Muscle layer of duodenum (tissue), 2 donors: ENCODE measurements at regions not wholly inside any gene's neighbourhood (a gene's known extent, or its start where the extent isn't known, plus 50 kb on each side); places are given as distances from the start of the nearest gene placed in this dataset.

Source experiments
- H3K27ac ChIP-seq: one replicate; pipeline ENCODE4 v1.7.0; 2013; ENCODE audit warnings: mild to moderate bottlenecking, low read length
- H3K27me3 ChIP-seq: one replicate; pipeline ENCODE4 v1.7.0; 2013; ENCODE audit warnings: low read depth, mild to moderate bottlenecking, control low read depth, low read length
- H3K36me3 ChIP-seq, 2 donors: one replicate each; pipeline ENCODE4 v1.7.0; 2013; ENCODE audit warnings: low read length in 2 of 2, control low read depth in 1 of 2, mild to moderate bottlenecking in 1 of 2; ENCODE audit not compliant: insufficient read depth in 2 of 2, control insufficient read depth in 1 of 2
- H3K4me1 ChIP-seq, 2 donors: one replicate each; pipeline ENCODE4 v1.7.0; 2013; ENCODE audit warnings: low read length in 2 of 2, mild to moderate bottlenecking in 2 of 2, control low read depth in 1 of 2, moderate library complexity in 1 of 2; ENCODE audit not compliant: insufficient read depth in 2 of 2, control insufficient read depth in 1 of 2
- H3K4me3 ChIP-seq, 2 donors: one replicate each; pipeline ENCODE4 v1.7.0; 2013; ENCODE audit warnings: low read length in 2 of 2, low read depth in 1 of 2, mild to moderate bottlenecking in 1 of 2
- H3K9me3 ChIP-seq, 2 donors: one replicate each; pipeline ENCODE4 v1.7.0; 2013; ENCODE audit warnings: low read length in 2 of 2, control low read depth in 1 of 2, mild to moderate bottlenecking in 1 of 2; ENCODE audit not compliant: control insufficient read depth in 1 of 2
- donor health status: healthy.

- Histone ChIP-seq H3K27ac (no peak overlapping the region), H3K9me3 (no peaks in the 10 kb centered on the region)
These were observed 427.9 kb downstream of the TXNL1 start for GRCh38 chr18:56210520-56210919.

GRCh38 chr18:56207989-56208388 is 430.4 kb downstream of the TXNL1 start:
- no peak overlapping the region for H3K27ac ChIP-seq
- no peaks in the 10 kb centered on the region for H3K36me3 ChIP-seq
- peaks cover 7 to 10% of the 10 kb centered on the region in 2 donors for H3K9me3 ChIP-seq
- no peak overlapping the region for H3K4me3 ChIP-seq
- no peaks in the 10 kb centered on the region for H3K27me3 ChIP-seq
- H3K4me1 ChIP-seq, result no peaks in the 10 kb centered on the region

More at GRCh38 chr18:56210520-56210919, 427.9 kb downstream of the TXNL1 start:
- H3K27me3 ChIP-seq, result no peaks in the 10 kb centered on the region
- H3K36me3 ChIP-seq, result no peaks in the 10 kb centered on the region
- H3K4me3 ChIP-seq, result no peak overlapping the region
- no peaks in the 10 kb centered on the region for H3K4me1 ChIP-seq

- peaks cover 7 to 10% of the 10 kb centered on the region in 2 donors for H3K9me3 ChIP-seq
- H3K4me1 ChIP-seq, result no peaks in the 10 kb centered on the region
- H3K36me3 ChIP-seq, result no peaks in the 10 kb centered on the region
- H3K4me3 ChIP-seq, result no peak overlapping the region
- no peaks in the 10 kb centered on the region for H3K27me3 ChIP-seq
- H3K27ac ChIP-seq, result no peak overlapping the region
These were observed 434.3 kb downstream of the TXNL1 start for GRCh38 chr18:56204052-56204451.

- Histone ChIP-seq H3K27me3 (no peaks in the 10 kb centered on the region), H3K4me3 (no peak overlapping the region), H3K36me3 (no peaks in the 10 kb centered on the region), H3K4me1 (no peaks in the 10 kb centered on the region), H3K27ac (no peak overlapping the region), H3K9me3 (peaks cover 7 to 10% of the 10 kb centered on the region in 2 donors)
These were observed 435.7 kb downstream of the TXNL1 start for GRCh38 chr18:56202678-56203077.

GRCh38 chr18:56200381-56200911 is 437.9 kb downstream of the TXNL1 start:
- no peaks in the 10 kb centered on the region for H3K27me3 ChIP-seq
- peaks cover 7 to 10% of the 10 kb centered on the region in 2 donors for H3K9me3 ChIP-seq
- no peak overlapping the region for H3K27ac ChIP-seq
- H3K4me3 ChIP-seq, result no peak overlapping the region
- no peaks in the 10 kb centered on the region for H3K36me3 ChIP-seq
- no peaks in the 10 kb centered on the region for H3K4me1 ChIP-seq

- H3K9me3 ChIP-seq, result peaks cover 7 to 10% of the 10 kb centered on the region in 2 donors
- H3K36me3 ChIP-seq, result no peaks in the 10 kb centered on the region
- no peaks in the 10 kb centered on the region for H3K27me3 ChIP-seq
- H3K27ac ChIP-seq, result no peak overlapping the region
- no peaks in the 10 kb centered on the region for H3K4me1 ChIP-seq
- H3K4me3 ChIP-seq, result no peak overlapping the region
These were observed 438.6 kb downstream of the TXNL1 start for GRCh38 chr18:56199580-56200330.

- Histone ChIP-seq H3K4me1 (no peaks in the 10 kb centered on the region), H3K27ac (no peak overlapping the region), H3K4me3 (no peak overlapping the region), H3K36me3 (no peaks in the 10 kb centered on the region), H3K9me3 (no peaks in the 10 kb centered on the region), H3K27me3 (no peaks in the 10 kb centered on the region)
These were observed 441.0 kb downstream of the TXNL1 start for GRCh38 chr18:56197241-56197859.

- Histone ChIP-seq H3K9me3 (no peaks in the 10 kb centered on the region), H3K27ac (no peak overlapping the region), H3K4me3 (no peak overlapping the region), H3K27me3 (no peaks in the 10 kb centered on the region), H3K4me1 (no peaks in the 10 kb centered on the region), H3K36me3 (no peaks in the 10 kb centered on the region)
These were observed 441.7 kb downstream of the TXNL1 start for GRCh38 chr18:56196495-56197225.

- Histone ChIP-seq H3K27ac (no peak overlapping the region), H3K9me3 (no peaks in the 10 kb centered on the region), H3K4me3 (no peak overlapping the region)
These were observed 447.1 kb downstream of the TXNL1 start for GRCh38 chr18:56191334-56191733.

GRCh38 chr18:56189615-56190014 is 448.8 kb downstream of the TXNL1 start:
- H3K4me1 ChIP-seq, result no peaks in the 10 kb centered on the region
- no peak overlapping the region for H3K4me3 ChIP-seq
- no peaks in the 10 kb centered on the region for H3K9me3 ChIP-seq
- H3K27me3 ChIP-seq, result no peaks in the 10 kb centered on the region
- no peaks in the 10 kb centered on the region for H3K36me3 ChIP-seq
- H3K27ac ChIP-seq, result no peak overlapping the region

More at GRCh38 chr18:56191334-56191733, 447.1 kb downstream of the TXNL1 start:
- no peaks in the 10 kb centered on the region for H3K4me1 ChIP-seq
- no peaks in the 10 kb centered on the region for H3K36me3 ChIP-seq
- H3K27me3 ChIP-seq, result no peaks in the 10 kb centered on the region
